ENCODE measurements at regions not wholly inside any gene's neighbourhood (a gene's known extent, or its start where the extent isn't known, plus 50 kb on each side); places are given as distances from the start of the nearest gene placed in this dataset.

- no peak overlapping the region for H3K4me3 ChIP-seq (ENCODE audit: low read depth, low read length)
- no peaks in the 10 kb centered on the region for H3K9me3 ChIP-seq (ENCODE audit: control insufficient read depth, insufficient read depth, low read length)
- no peak for DNase-seq (ENCODE audit: low read depth, low spot score)
- H3K27me3 ChIP-seq (ENCODE audit: control insufficient read depth, insufficient read depth, low read length) = peaks cover 7% of the 10 kb centered on the region
- ChIA-PET POLR2A (no interaction called here), CTCF (interaction anchor here (1.0 kb wide), 1 partner anchor 12 kb away, joined by 4 read pairs; no protein-coding TSS in a partner anchor)
- H3K27ac ChIP-seq (ENCODE audit: low read depth, low read length) = no peak overlapping the region
- TF ChIP-seq CTCF (IDR thresholded peaks at IDR 0.05; ENCODE audit: low read depth, low read length) = no peak
These were observed 67.4 kb upstream of the FOXC1 start for GRCh38 chr6:1542335-1542734.

- Histone ChIP-seq H3K27me3 (ENCODE audit: control insufficient read depth, insufficient read depth, low read length) (peaks cover 9% of the 10 kb centered on the region), H3K27ac (ENCODE audit: low read depth, low read length) (no peak overlapping the region), H3K4me3 (ENCODE audit: low read depth, low read length) (no peak overlapping the region), H3K9me3 (ENCODE audit: control insufficient read depth, insufficient read depth, low read length) (no peaks in the 10 kb centered on the region)
- ChIA-PET POLR2A (no interaction called here), CTCF (interaction anchor here (1.0 kb wide), 1 partner anchor 12 kb away, joined by 4 read pairs; no protein-coding TSS in a partner anchor)
- DNase-seq (ENCODE audit: low read depth, low spot score) = no peak
- TF ChIP-seq CTCF (IDR thresholded peaks at IDR 0.05; ENCODE audit: low read depth, low read length) = no peak
These were observed 67.0 kb upstream of the FOXC1 start for GRCh38 chr6:1542764-1543163.

GRCh38 chr6:1544000-1544399, 65.7 kb upstream of the FOXC1 start:
- no peaks in the 10 kb centered on the region for H3K9me3 ChIP-seq (ENCODE audit: control insufficient read depth, insufficient read depth, low read length)
- CTCF ChIA-PET = no interaction called here
- POLR2A ChIA-PET = no interaction called here
- peaks cover 12% of the 10 kb centered on the region for H3K27me3 ChIP-seq (ENCODE audit: control insufficient read depth, insufficient read depth, low read length)
- H3K27ac ChIP-seq (ENCODE audit: low read depth, low read length) = no peak overlapping the region
- no peak for DNase-seq (ENCODE audit: low read depth, low spot score)
- no peak overlapping the region for H3K4me3 ChIP-seq (ENCODE audit: low read depth, low read length)
- TF ChIP-seq CTCF (IDR thresholded peaks at IDR 0.05; ENCODE audit: low read depth, low read length) = no peak

GRCh38 chr6:1544603-1545002, 65.1 kb upstream of the FOXC1 start:
- POLR2A ChIA-PET = no interaction called here
- CTCF ChIA-PET = interaction anchor here (0.6 to 1.2 kb wide), 2 partner anchors 8 to 9 kb away, joined by 3 read pairs; no protein-coding TSS in a partner anchor
- H3K9me3 ChIP-seq (ENCODE audit: control insufficient read depth, insufficient read depth, low read length) = no peaks in the 10 kb centered on the region
- DNase-seq (ENCODE audit: low read depth, low spot score) = no peak
- H3K27ac ChIP-seq (ENCODE audit: low read depth, low read length) = no peak overlapping the region
- TF ChIP-seq CTCF (IDR thresholded peaks at IDR 0.05; ENCODE audit: low read depth, low read length) = no peak
- H3K27me3 ChIP-seq (ENCODE audit: control insufficient read depth, insufficient read depth, low read length) = peaks cover 12% of the 10 kb centered on the region
- H3K4me3 ChIP-seq (ENCODE audit: low read depth, low read length) = no peak overlapping the region

- DNase-seq (ENCODE audit: low read depth, low spot score) = no peak
- TF ChIP-seq CTCF (IDR thresholded peaks at IDR 0.05; ENCODE audit: low read depth, low read length) = no peak
- Histone ChIP-seq H3K27ac (ENCODE audit: low read depth, low read length) (no peak overlapping the region), H3K9me3 (ENCODE audit: control insufficient read depth, insufficient read depth, low read length) (no peaks in the 10 kb centered on the region), H3K27me3 (ENCODE audit: control insufficient read depth, insufficient read depth, low read length) (peaks cover 12% of the 10 kb centered on the region), H3K4me3 (ENCODE audit: low read depth, low read length) (no peak overlapping the region)
- ChIA-PET CTCF (interaction anchor here (1.1 to 1.2 kb wide), 2 partner anchors 8 to 9 kb away, joined by 3 to 4 read pairs; no protein-coding TSS in a partner anchor), POLR2A (no interaction called here)
These were observed 64.1 kb upstream of the FOXC1 start for GRCh38 chr6:1545654-1546053.

All from AG04450 (cell line).